WTC11 (cell line): ENCODE measurements at regions not wholly inside any gene's neighbourhood (a gene's known extent, or its start where the extent isn't known, plus 50 kb on each side); places are given as distances from the start of the nearest gene placed in this dataset.

Experiments
- ATAC-seq: fragments of 200-7000 bp; cut with Tn5 transposase; 2 replicates; pipeline ENCODE4 v1.10.0; 2021; ENCODE audit warnings: mild to moderate bottlenecking, moderate library complexity
- CTCF ChIA-PET: fragments of 300-600 bp; sonication (Branson Sonifier 250); formaldehyde crosslinking; loops from one replicate; lab custom pipeline; 2021; ENCODE audit warnings: antibody characterized with exemption; lab: Charles Lee
- POLR2A ChIA-PET: fragments of 350-600 bp; sonication (Branson Sonifier 250); formaldehyde crosslinking; loops from one replicate; lab custom pipeline; 2021; ENCODE audit warnings: antibody characterized with exemption; lab: Charles Lee
- DNase-seq: peaks from one replicate; pipeline ENCODE4 v3.0.0; 2021; ENCODE audit warnings: low spot score
- H3K27ac Mint-ChIP-seq: 2 replicates; pipeline ENCODE4 v1.8.0; 2021; ENCODE audit warnings: mixed read lengths
- H3K27me3 Mint-ChIP-seq: 2 replicates; pipeline ENCODE4 v1.8.0; 2021; ENCODE audit warnings: low read depth, mild to moderate bottlenecking, moderate library complexity, mixed read lengths
- H3K36me3 Mint-ChIP-seq: 2 replicates; pipeline ENCODE4 v1.8.0; 2021; ENCODE audit warnings: mixed read lengths
- H3K4me1 Mint-ChIP-seq: 2 replicates; pipeline ENCODE4 v1.8.0; 2022; ENCODE audit warnings: mixed read lengths
- H3K4me3 Mint-ChIP-seq: 2 replicates; pipeline ENCODE4 v1.8.0; 2021; ENCODE audit warnings: mild to moderate bottlenecking, moderate library complexity, mixed read lengths
- H3K9me3 Mint-ChIP-seq: 2 replicates; pipeline ENCODE4 v1.8.0; 2021; ENCODE audit warnings: mixed read lengths
- ARID4B ChIP-seq: sonication (generic); formaldehyde crosslinking; IDR thresholded peaks from 2 replicates; pipeline ENCODE4 v1.8.0; 2023; ENCODE audit warnings: missing genetic modification reagents, mild to moderate bottlenecking, borderline replicate concordance
- CBFB ChIP-seq: sonication (generic); formaldehyde crosslinking; IDR thresholded peaks from 2 replicates; pipeline ENCODE4 v1.8.1; 2022; ENCODE audit warnings: mild to moderate bottlenecking, low read depth, missing genetic modification reagents
- E2F1 ChIP-seq: sonication (generic); formaldehyde crosslinking; IDR thresholded peaks from 2 replicates; pipeline ENCODE4 v1.8.0; 2022; ENCODE audit warnings: mild to moderate bottlenecking, missing genetic modification reagents
- ETV6 ChIP-seq: sonication (generic); formaldehyde crosslinking; IDR thresholded peaks from 2 replicates; pipeline ENCODE4 v1.8.1; 2022; ENCODE audit warnings: mild to moderate bottlenecking, missing genetic modification reagents
- FOXJ3 ChIP-seq: sonication (generic); formaldehyde crosslinking; IDR thresholded peaks from 2 replicates; pipeline ENCODE4 v1.9.0; 2021; ENCODE audit warnings: missing genetic modification reagents, mild to moderate bottlenecking, borderline replicate concordance
- HMGA2 ChIP-seq: fragments of 250-450 bp; sonication (Bioruptor Pico); IDR thresholded peaks from 2 replicates; pipeline ENCODE4 v1.4.0; 2021; ENCODE audit warnings: mild to moderate bottlenecking, moderate library complexity
- IRF2 ChIP-seq: sonication (generic); formaldehyde crosslinking; IDR thresholded peaks from 2 replicates; pipeline ENCODE4 v1.8.0; 2022; ENCODE audit warnings: low read depth, missing genetic modification reagents, borderline replicate concordance
- JAZF1 ChIP-seq: fragments of 250-450 bp; sonication (Bioruptor Pico); IDR thresholded peaks from 2 replicates; pipeline ENCODE4 v1.9.0; 2021; ENCODE audit warnings: moderate library complexity, mild to moderate bottlenecking, inconsistent platforms
- MAX ChIP-seq: sonication (generic); formaldehyde crosslinking; IDR thresholded peaks from 2 replicates; pipeline ENCODE4 v1.8.0; 2022; ENCODE audit warnings: mild to moderate bottlenecking, missing genetic modification reagents
- NFATC4 ChIP-seq: fragments of 250-450 bp; sonication (Bioruptor Pico); IDR thresholded peaks from 2 replicates; pipeline ENCODE4 v1.9.0; 2021; ENCODE audit warnings: mild to moderate bottlenecking
- NR2C2 ChIP-seq: sonication (generic); formaldehyde crosslinking; IDR thresholded peaks from 2 replicates; pipeline ENCODE4 v1.8.0; 2022; ENCODE audit warnings: mild to moderate bottlenecking, missing genetic modification reagents
- SMAD4 ChIP-seq: sonication (generic); formaldehyde crosslinking; IDR thresholded peaks from 2 replicates; pipeline ENCODE4 v1.8.0; 2022; ENCODE audit warnings: mild to moderate bottlenecking, missing genetic modification reagents
- TEAD1 ChIP-seq: sonication (generic); formaldehyde crosslinking; IDR thresholded peaks from 2 replicates; pipeline ENCODE4 v1.8.0; 2022; ENCODE audit warnings: mild to moderate bottlenecking, missing genetic modification reagents
- TEAD4 ChIP-seq: sonication (generic); formaldehyde crosslinking; IDR thresholded peaks from 2 replicates; pipeline ENCODE4 v1.8.0; 2022; ENCODE audit warnings: mild to moderate bottlenecking, missing genetic modification reagents
- TP53 ChIP-seq: sonication (generic); formaldehyde crosslinking; IDR thresholded peaks from 2 replicates; pipeline ENCODE4 v1.8.1; 2023; ENCODE audit warnings: mild to moderate bottlenecking, missing genetic modification reagents
- ZNF416 ChIP-seq: fragments of 250-450 bp; sonication (Bioruptor Pico); IDR thresholded peaks from 2 replicates; pipeline ENCODE4 v1.9.0; 2021; ENCODE audit warnings: mild to moderate bottlenecking, inconsistent platforms
- TF ChIP-seq, protein P1 (sequence below): sonication (generic); formaldehyde crosslinking; IDR thresholded peaks from 2 replicates; pipeline ENCODE4 v1.8.0; 2022; ENCODE audit warnings: missing genetic modification reagents
- TF ChIP-seq, protein P2 (sequence below): sonication (generic); formaldehyde crosslinking; conservative IDR thresholded peaks from 2 replicates; pipeline ENCODE4 v1.8.1; 2022; ENCODE audit warnings: mild to moderate bottlenecking, missing genetic modification reagents
- TF ChIP-seq, protein P3 (sequence below): sonication (generic); formaldehyde crosslinking; IDR thresholded peaks from 2 replicates; pipeline ENCODE4 v1.8.1; 2023; ENCODE audit warnings: mild to moderate bottlenecking, missing genetic modification reagents, moderate library complexity

DNA sequence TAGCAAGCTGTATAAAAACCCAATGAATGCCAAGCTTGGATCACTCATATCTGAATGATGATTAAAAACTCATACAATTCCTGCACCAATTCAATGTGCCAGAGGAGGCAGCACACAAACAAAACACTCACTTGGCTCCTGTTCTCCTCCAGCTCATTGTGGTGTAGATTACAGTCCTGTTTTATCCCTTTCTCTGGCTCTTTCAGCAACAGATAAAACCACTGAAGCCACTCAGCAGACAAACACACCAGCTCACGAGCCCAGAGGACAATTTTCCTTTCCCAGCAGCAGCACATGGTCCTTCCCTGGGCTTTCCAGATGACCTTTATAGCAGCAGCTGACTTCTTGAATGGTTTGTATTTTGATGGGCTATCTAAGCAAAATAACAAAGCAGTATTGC lies 107.3 kb upstream of the STARD3NL start (continued):
- TF ChIP-seq, protein P1, sequence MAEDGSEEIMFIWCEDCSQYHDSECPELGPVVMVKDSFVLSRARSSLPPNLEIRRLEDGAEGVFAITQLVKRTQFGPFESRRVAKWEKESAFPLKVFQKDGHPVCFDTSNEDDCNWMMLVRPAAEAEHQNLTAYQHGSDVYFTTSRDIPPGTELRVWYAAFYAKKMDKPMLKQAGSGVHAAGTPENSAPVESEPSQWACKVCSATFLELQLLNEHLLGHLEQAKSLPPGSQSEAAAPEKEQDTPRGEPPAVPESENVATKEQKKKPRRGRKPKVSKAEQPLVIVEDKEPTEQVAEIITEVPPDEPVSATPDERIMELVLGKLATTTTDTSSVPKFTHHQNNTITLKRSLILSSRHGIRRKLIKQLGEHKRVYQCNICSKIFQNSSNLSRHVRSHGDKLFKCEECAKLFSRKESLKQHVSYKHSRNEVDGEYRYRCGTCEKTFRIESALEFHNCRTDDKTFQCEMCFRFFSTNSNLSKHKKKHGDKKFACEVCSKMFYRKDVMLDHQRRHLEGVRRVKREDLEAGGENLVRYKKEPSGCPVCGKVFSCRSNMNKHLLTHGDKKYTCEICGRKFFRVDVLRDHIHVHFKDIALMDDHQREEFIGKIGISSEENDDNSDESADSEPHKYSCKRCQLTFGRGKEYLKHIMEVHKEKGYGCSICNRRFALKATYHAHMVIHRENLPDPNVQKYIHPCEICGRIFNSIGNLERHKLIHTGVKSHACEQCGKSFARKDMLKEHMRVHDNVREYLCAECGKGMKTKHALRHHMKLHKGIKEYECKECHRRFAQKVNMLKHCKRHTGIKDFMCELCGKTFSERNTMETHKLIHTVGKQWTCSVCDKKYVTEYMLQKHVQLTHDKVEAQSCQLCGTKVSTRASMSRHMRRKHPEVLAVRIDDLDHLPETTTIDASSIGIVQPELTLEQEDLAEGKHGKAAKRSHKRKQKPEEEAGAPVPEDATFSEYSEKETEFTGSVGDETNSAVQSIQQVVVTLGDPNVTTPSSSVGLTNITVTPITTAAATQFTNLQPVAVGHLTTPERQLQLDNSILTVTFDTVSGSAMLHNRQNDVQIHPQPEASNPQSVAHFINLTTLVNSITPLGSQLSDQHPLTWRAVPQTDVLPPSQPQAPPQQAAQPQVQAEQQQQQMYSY (CRISPR knock-in tag): peak; percentile 58
- TF ChIP-seq CBFB (CRISPR knock-in tag): no peak

DNA sequence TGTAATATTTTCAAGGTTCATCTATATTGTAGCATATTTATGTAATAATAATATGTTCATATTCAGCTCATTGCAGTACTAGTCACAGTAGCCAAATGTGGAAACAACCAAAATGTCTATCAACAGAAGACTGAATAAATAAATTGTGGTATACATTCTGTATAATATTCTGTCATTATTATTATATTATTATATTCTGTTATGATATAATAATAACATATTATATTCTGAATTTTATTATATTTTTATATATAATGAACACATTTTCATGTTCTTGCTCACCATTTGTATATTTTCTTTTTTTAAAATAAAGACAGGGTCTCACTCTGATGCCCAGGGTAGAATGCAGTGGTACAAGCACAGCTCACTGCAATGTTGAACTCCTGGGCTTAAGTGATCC lies 91.2 kb upstream of the STARD3NL start:
- peaks cover 36% of the 10 kb centered on the region for H3K9me3 Mint-ChIP-seq
- no peaks in the 10 kb centered on the region for H3K27me3 Mint-ChIP-seq
- ChIA-PET CTCF (no interaction called here), POLR2A (no interaction called here)
- H3K27ac Mint-ChIP-seq: no peak overlapping the region
- H3K4me1 Mint-ChIP-seq: no peaks in the 10 kb centered on the region
- peaks cover 19% of the 10 kb centered on the region for H3K36me3 Mint-ChIP-seq
- DNase-seq: no peak
- no peak for ATAC-seq
- H3K4me3 Mint-ChIP-seq: no peak overlapping the region
- TF ChIP-seq MAX: no peak
- TF ChIP-seq, protein P2, sequence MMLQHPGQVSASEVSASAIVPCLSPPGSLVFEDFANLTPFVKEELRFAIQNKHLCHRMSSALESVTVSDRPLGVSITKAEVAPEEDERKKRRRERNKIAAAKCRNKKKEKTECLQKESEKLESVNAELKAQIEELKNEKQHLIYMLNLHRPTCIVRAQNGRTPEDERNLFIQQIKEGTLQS (CRISPR knock-in tag): no peak
- peak; percentile 92 for TF ChIP-seq HMGA2 (CRISPR knock-in tag)
- TF ChIP-seq, all 79 proteins: peak for 1

DNA sequence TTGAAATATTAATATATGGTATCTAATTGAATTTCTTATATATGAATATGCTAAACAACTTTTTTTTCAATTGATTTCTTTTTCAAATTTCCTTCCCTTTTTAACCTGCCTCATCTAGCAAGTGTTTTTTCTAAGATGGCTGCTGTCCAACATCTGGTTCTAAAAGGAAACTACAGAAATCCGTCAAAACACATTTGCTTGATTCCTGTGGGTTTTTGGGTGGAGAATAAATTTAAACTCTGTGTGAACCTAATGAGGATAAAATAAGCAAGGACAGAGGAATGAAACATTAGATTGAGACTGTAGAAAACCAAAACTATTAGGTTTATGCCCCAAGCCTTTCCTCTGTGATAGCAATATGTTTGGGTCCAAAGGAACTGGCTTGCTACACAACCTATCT lies 75.5 kb upstream of the STARD3NL start:
- Mint-ChIP-seq H3K9me3 (peaks cover 33% of the 10 kb centered on the region), H3K27ac (no peak overlapping the region), H3K4me1 (no peaks in the 10 kb centered on the region), H3K4me3 (no peak overlapping the region), H3K27me3 (peaks cover 2% of the 10 kb centered on the region; the same call in 1 of the 2 replicates), H3K36me3 (peaks cover 19% of the 10 kb centered on the region)
- CTCF ChIA-PET: no interaction called here
- DNase-seq (no peak), ATAC-seq (no peak)
- POLR2A ChIA-PET: no interaction called here
- TF ChIP-seq IRF2: no peak
- TF ChIP-seq E2F1: no peak
- no peak for TF ChIP-seq NFATC4
- no peak for TF ChIP-seq TEAD4
- TF ChIP-seq JAZF1 (CRISPR knock-in tag): no peak
- no peak for TF ChIP-seq NR2C2 (CRISPR knock-in tag)
- no peak for TF ChIP-seq TEAD1 (CRISPR knock-in tag)
- no peak for TF ChIP-seq ZNF416 (CRISPR knock-in tag)
- TF ChIP-seq TP53 (CRISPR knock-in tag): no peak
- TF ChIP-seq SMAD4 (CRISPR knock-in tag): no peak
- no peak for TF ChIP-seq ETV6 (CRISPR knock-in tag)
- no peak for TF ChIP-seq ARID4B (CRISPR knock-in tag)
- TF ChIP-seq FOXJ3 (CRISPR knock-in tag): no peak
- TF ChIP-seq, protein P3, sequence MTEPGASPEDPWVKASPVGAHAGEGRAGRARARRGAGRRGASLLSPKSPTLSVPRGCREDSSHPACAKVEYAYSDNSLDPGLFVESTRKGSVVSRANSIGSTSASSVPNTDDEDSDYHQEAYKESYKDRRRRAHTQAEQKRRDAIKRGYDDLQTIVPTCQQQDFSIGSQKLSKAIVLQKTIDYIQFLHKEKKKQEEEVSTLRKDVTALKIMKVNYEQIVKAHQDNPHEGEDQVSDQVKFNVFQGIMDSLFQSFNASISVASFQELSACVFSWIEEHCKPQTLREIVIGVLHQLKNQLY (CRISPR knock-in tag): no peak
- TF ChIP-seq, protein P1 (CRISPR knock-in tag): no peak
